ENCODE measurements at regions not wholly inside any gene's neighbourhood (a gene's known extent, or its start where the extent isn't known, plus 50 kb on each side); places are given as distances from the start of the nearest gene placed in this dataset.

- H3K4me3 Mint-ChIP-seq = no peak overlapping the region
- Histone ChIP-seq H3K27ac (no peak overlapping the region), H3K4me2 (peak overlapping the region; percentile 8), H3K36me3 (no peaks in the 10 kb centered on the region), H3K4me3 (no peak overlapping the region), H3K27me3 (no peaks in the 10 kb centered on the region), H2AFZ (replicated peaks) (no peak overlapping the region), H3K9ac (no peak overlapping the region), H3K9me3 (ENCODE audit: low read depth) (no peaks in the 10 kb centered on the region), H3K4me1 (peaks cover 8% of the 10 kb centered on the region), H4K20me1 (ENCODE audit: low read depth) (no peaks in the 10 kb centered on the region), H3K79me2 (ENCODE audit: low read depth) (no peaks in the 10 kb centered on the region), H3F3A (ENCODE audit: low read depth) (peaks cover 5% of the 10 kb centered on the region)
- H3K27ac Mint-ChIP-seq = no peak overlapping the region
- H3K9me3 Mint-ChIP-seq = no peaks in the 10 kb centered on the region
- H3K27me3 Mint-ChIP-seq (ENCODE audit: insufficient read depth, low read depth) = no peaks in the 10 kb centered on the region
- no peak for DNase-seq (ENCODE audit: low spot score)
- TF ChIP-seq, protein P1, sequence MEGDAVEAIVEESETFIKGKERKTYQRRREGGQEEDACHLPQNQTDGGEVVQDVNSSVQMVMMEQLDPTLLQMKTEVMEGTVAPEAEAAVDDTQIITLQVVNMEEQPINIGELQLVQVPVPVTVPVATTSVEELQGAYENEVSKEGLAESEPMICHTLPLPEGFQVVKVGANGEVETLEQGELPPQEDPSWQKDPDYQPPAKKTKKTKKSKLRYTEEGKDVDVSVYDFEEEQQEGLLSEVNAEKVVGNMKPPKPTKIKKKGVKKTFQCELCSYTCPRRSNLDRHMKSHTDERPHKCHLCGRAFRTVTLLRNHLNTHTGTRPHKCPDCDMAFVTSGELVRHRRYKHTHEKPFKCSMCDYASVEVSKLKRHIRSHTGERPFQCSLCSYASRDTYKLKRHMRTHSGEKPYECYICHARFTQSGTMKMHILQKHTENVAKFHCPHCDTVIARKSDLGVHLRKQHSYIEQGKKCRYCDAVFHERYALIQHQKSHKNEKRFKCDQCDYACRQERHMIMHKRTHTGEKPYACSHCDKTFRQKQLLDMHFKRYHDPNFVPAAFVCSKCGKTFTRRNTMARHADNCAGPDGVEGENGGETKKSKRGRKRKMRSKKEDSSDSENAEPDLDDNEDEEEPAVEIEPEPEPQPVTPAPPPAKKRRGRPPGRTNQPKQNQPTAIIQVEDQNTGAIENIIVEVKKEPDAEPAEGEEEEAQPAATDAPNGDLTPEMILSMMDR (IDR thresholded peaks at IDR 0.05) = no peak
- TF ChIP-seq EZH2phosphoT487 (IDR thresholded peaks at IDR 0.05) (no peak), EZH2 (IDR thresholded peaks at IDR 0.05) (no peak)
- no peaks in the 10 kb centered on the region for H3K36me3 Mint-ChIP-seq
- H3K4me1 Mint-ChIP-seq = peaks cover 8% of the 10 kb centered on the region
Observed at GRCh38 chr20:17168026-17168612, 58.7 kb upstream of the PCSK2 start.

- no peaks in the 10 kb centered on the region for H3K9me3 ChIP-seq (ENCODE audit: low read depth)
- H3K4me1 Mint-ChIP-seq = peaks cover 8% of the 10 kb centered on the region
- no peaks in the 10 kb centered on the region for H3K9me3 Mint-ChIP-seq
- H3K27ac Mint-ChIP-seq = no peak overlapping the region
- no peak overlapping the region for H3K4me3 ChIP-seq
- no peak overlapping the region for H2AFZ ChIP-seq (replicated peaks)
- H3F3A ChIP-seq (ENCODE audit: low read depth) = peaks cover 5% of the 10 kb centered on the region
- no peaks in the 10 kb centered on the region for H3K36me3 ChIP-seq
- peaks cover 8% of the 10 kb centered on the region for H3K4me1 ChIP-seq
- TF ChIP-seq, protein P1 (IDR thresholded peaks at IDR 0.05) = no peak
- no peak for TF ChIP-seq EZH2 (IDR thresholded peaks at IDR 0.05)
- TF ChIP-seq EZH2phosphoT487 (IDR thresholded peaks at IDR 0.05) = no peak
- H4K20me1 ChIP-seq (ENCODE audit: low read depth) = no peaks in the 10 kb centered on the region
- H3K9ac ChIP-seq = no peak overlapping the region
- DNase-seq (ENCODE audit: low spot score) = no peak
- H3K36me3 Mint-ChIP-seq = no peaks in the 10 kb centered on the region
- H3K4me3 Mint-ChIP-seq = no peak overlapping the region
- H3K27ac ChIP-seq = no peak overlapping the region
- no peaks in the 10 kb centered on the region for H3K27me3 ChIP-seq
- H3K4me2 ChIP-seq = no peak overlapping the region
- no peaks in the 10 kb centered on the region for H3K79me2 ChIP-seq (ENCODE audit: low read depth)
- no peaks in the 10 kb centered on the region for H3K27me3 Mint-ChIP-seq (ENCODE audit: insufficient read depth, low read depth)
Observed at GRCh38 chr20:17169585-17170136, 57.2 kb upstream of the PCSK2 start.

- no peaks in the 10 kb centered on the region for H3K27me3 ChIP-seq
- TF ChIP-seq EZH2phosphoT487 (IDR thresholded peaks at IDR 0.05) = no peak
- TF ChIP-seq, protein P1 (IDR thresholded peaks at IDR 0.05) = no peak
- no peak for TF ChIP-seq EZH2 (IDR thresholded peaks at IDR 0.05)
- no peak overlapping the region for H3K27ac ChIP-seq
- no peak overlapping the region for H3K4me3 Mint-ChIP-seq
- no peaks in the 10 kb centered on the region for H3K27me3 Mint-ChIP-seq (ENCODE audit: insufficient read depth, low read depth)
- H3F3A ChIP-seq (ENCODE audit: low read depth) = peaks cover 5% of the 10 kb centered on the region
- no peak overlapping the region for H3K4me2 ChIP-seq
- H2AFZ ChIP-seq (replicated peaks) = no peak overlapping the region
- peaks cover 10% of the 10 kb centered on the region for H3K4me1 Mint-ChIP-seq
- no peak overlapping the region for H3K9ac ChIP-seq
- no peak overlapping the region for H3K4me3 ChIP-seq
- no peaks in the 10 kb centered on the region for H3K36me3 ChIP-seq
- H3K4me1 ChIP-seq = peaks cover 9% of the 10 kb centered on the region
- H3K9me3 ChIP-seq (ENCODE audit: low read depth) = no peaks in the 10 kb centered on the region
- no peaks in the 10 kb centered on the region for H3K9me3 Mint-ChIP-seq
- H3K36me3 Mint-ChIP-seq = no peaks in the 10 kb centered on the region
- no peak overlapping the region for H3K27ac Mint-ChIP-seq
- H3K79me2 ChIP-seq (ENCODE audit: low read depth) = no peaks in the 10 kb centered on the region
- H4K20me1 ChIP-seq (ENCODE audit: low read depth) = no peaks in the 10 kb centered on the region
- DNase-seq (ENCODE audit: low spot score) = no peak
Observed at GRCh38 chr20:17171746-17172280, 55.0 kb upstream of the PCSK2 start.
